ENCODE measurements at regions not wholly inside any gene's neighbourhood (a gene's known extent, or its start where the extent isn't known, plus 50 kb on each side); places are given as distances from the start of the nearest gene placed in this dataset.
A peak's percentile ranks its signal among the peaks of the same experiment; 100 is the strongest.
"Not testable (repeated sequence)": the region's sequence is repeated elsewhere in the genome, so short reads cannot be mapped to it uniquely, and the experiment has no call there.

- Histone ChIP-seq H3K79me2 (ENCODE audit: control insufficient read depth, insufficient read depth, low read length, unreplicated experiment) (no peaks in the 10 kb centered on the region), H3K36me3 (ENCODE audit: insufficient read depth, low read length) (no peaks in the 10 kb centered on the region), H3K27me3 (ENCODE audit: insufficient read depth, low read length) (no peaks in the 10 kb centered on the region), H3K27ac (ENCODE audit: low read depth, low read length) (no peak overlapping the region), H2AFZ (ENCODE audit: low read length, unreplicated experiment) (no peak overlapping the region), H3K4me3 (ENCODE audit: low read depth, low read length) (no peak overlapping the region), H3K4me1 (ENCODE audit: control insufficient read depth, insufficient read depth, low read length, unreplicated experiment) (peaks cover 13% of the 10 kb centered on the region)
Measured at GRCh38 chr5:56405116-56405908, 172.2 kb upstream of the ANKRD55 start.

GRCh38 chr5:56402266-56403220 is 169.4 kb upstream of the ANKRD55 start:
- Histone ChIP-seq H2AFZ (ENCODE audit: low read length, unreplicated experiment) (no peak overlapping the region), H3K27me3 (ENCODE audit: insufficient read depth, low read length) (no peaks in the 10 kb centered on the region), H3K4me3 (ENCODE audit: low read depth, low read length) (no peak overlapping the region), H3K27ac (ENCODE audit: low read depth, low read length) (no peak overlapping the region), H3K36me3 (ENCODE audit: insufficient read depth, low read length) (no peaks in the 10 kb centered on the region), H3K4me1 (ENCODE audit: control insufficient read depth, insufficient read depth, low read length, unreplicated experiment) (no peaks in the 10 kb centered on the region), H3K79me2 (ENCODE audit: control insufficient read depth, insufficient read depth, low read length, unreplicated experiment) (no peaks in the 10 kb centered on the region)

GRCh38 chr5:56397796-56398195 is 164.7 kb upstream of the ANKRD55 start:
- not testable (repeated sequence) for H3K27ac ChIP-seq (ENCODE audit: low read depth, low read length); H3K36me3 ChIP-seq (ENCODE audit: insufficient read depth, low read length); H3K4me3 ChIP-seq (ENCODE audit: low read depth, low read length); H3K79me2 ChIP-seq (ENCODE audit: control insufficient read depth, insufficient read depth, low read length, unreplicated experiment); H3K4me1 ChIP-seq (ENCODE audit: control insufficient read depth, insufficient read depth, low read length, unreplicated experiment); H3K27me3 ChIP-seq (ENCODE audit: insufficient read depth, low read length); H2AFZ ChIP-seq (ENCODE audit: low read length, unreplicated experiment)

- H3K27ac ChIP-seq (ENCODE audit: low read depth, low read length) = no peak overlapping the region
- no peaks in the 10 kb centered on the region for H3K36me3 ChIP-seq (ENCODE audit: insufficient read depth, low read length)
- no peaks in the 10 kb centered on the region for H3K27me3 ChIP-seq (ENCODE audit: insufficient read depth, low read length)
- H2AFZ ChIP-seq (ENCODE audit: low read length, unreplicated experiment) = no peak overlapping the region
- H3K4me3 ChIP-seq (ENCODE audit: low read depth, low read length) = no peak overlapping the region
- H3K4me1 ChIP-seq (ENCODE audit: control insufficient read depth, insufficient read depth, low read length, unreplicated experiment) = no peaks in the 10 kb centered on the region
- no peaks in the 10 kb centered on the region for H3K79me2 ChIP-seq (ENCODE audit: control insufficient read depth, insufficient read depth, low read length, unreplicated experiment)
Measured at GRCh38 chr5:56396634-56397033, 163.5 kb upstream of the ANKRD55 start.

- Histone ChIP-seq H3K36me3 (ENCODE audit: insufficient read depth, low read length) (no peaks in the 10 kb centered on the region), H3K27me3 (ENCODE audit: insufficient read depth, low read length) (peaks cover 6% of the 10 kb centered on the region; the same call in 1 of the 2 replicates), H2AFZ (ENCODE audit: low read length, unreplicated experiment) (no peak overlapping the region), H3K4me3 (ENCODE audit: low read depth, low read length) (no peak overlapping the region), H3K4me1 (ENCODE audit: control insufficient read depth, insufficient read depth, low read length, unreplicated experiment) (no peaks in the 10 kb centered on the region), H3K27ac (ENCODE audit: low read depth, low read length) (no peak overlapping the region), H3K79me2 (ENCODE audit: control insufficient read depth, insufficient read depth, low read length, unreplicated experiment) (no peaks in the 10 kb centered on the region)
Measured at GRCh38 chr5:56389261-56389660, 156.1 kb upstream of the ANKRD55 start.

GRCh38 chr5:56388229-56388985 is 155.3 kb upstream of the ANKRD55 start:
- peaks cover 6% of the 10 kb centered on the region; the same call in 1 of the 2 replicates for H3K27me3 ChIP-seq (ENCODE audit: insufficient read depth, low read length)
- H3K4me3 ChIP-seq (ENCODE audit: low read depth, low read length) = no peak overlapping the region
- no peaks in the 10 kb centered on the region for H3K4me1 ChIP-seq (ENCODE audit: control insufficient read depth, insufficient read depth, low read length, unreplicated experiment)
- no peaks in the 10 kb centered on the region for H3K79me2 ChIP-seq (ENCODE audit: control insufficient read depth, insufficient read depth, low read length, unreplicated experiment)
- no peak overlapping the region for H2AFZ ChIP-seq (ENCODE audit: low read length, unreplicated experiment)
- no peak overlapping the region for H3K27ac ChIP-seq (ENCODE audit: low read depth, low read length)
- no peaks in the 10 kb centered on the region for H3K36me3 ChIP-seq (ENCODE audit: insufficient read depth, low read length)

GRCh38 chr5:56386046-56386445 is 152.9 kb upstream of the ANKRD55 start:
- H3K79me2 ChIP-seq (ENCODE audit: control insufficient read depth, insufficient read depth, low read length, unreplicated experiment) = no peaks in the 10 kb centered on the region
- H3K27ac ChIP-seq (ENCODE audit: low read depth, low read length) = no peak overlapping the region
- H3K36me3 ChIP-seq (ENCODE audit: insufficient read depth, low read length) = no peaks in the 10 kb centered on the region
- no peak overlapping the region for H2AFZ ChIP-seq (ENCODE audit: low read length, unreplicated experiment)
- H3K27me3 ChIP-seq (ENCODE audit: insufficient read depth, low read length) = peaks cover 6% of the 10 kb centered on the region; the same call in 1 of the 2 replicates
- H3K4me1 ChIP-seq (ENCODE audit: control insufficient read depth, insufficient read depth, low read length, unreplicated experiment) = no peaks in the 10 kb centered on the region
- no peak overlapping the region for H3K4me3 ChIP-seq (ENCODE audit: low read depth, low read length)

- H3K79me2 ChIP-seq (ENCODE audit: control insufficient read depth, insufficient read depth, low read length, unreplicated experiment) = no peaks in the 10 kb centered on the region
Measured at GRCh38 chr5:56384186-56384585, 151.1 kb upstream of the ANKRD55 start.

GRCh38 chr5:56383761-56384160 is 150.6 kb upstream of the ANKRD55 start:
- Histone ChIP-seq H3K27me3 (ENCODE audit: insufficient read depth, low read length) (0 out of 2 replicates have a peak, but pooled peaks cover 3% of the 10 kb centered on the region), H2AFZ (ENCODE audit: low read length, unreplicated experiment) (peak overlapping the region; percentile 89), H3K4me1 (ENCODE audit: control insufficient read depth, insufficient read depth, low read length, unreplicated experiment) (no peaks in the 10 kb centered on the region), H3K36me3 (ENCODE audit: insufficient read depth, low read length) (no peaks in the 10 kb centered on the region), H3K27ac (ENCODE audit: low read depth, low read length) (no peak overlapping the region), H3K79me2 (ENCODE audit: control insufficient read depth, insufficient read depth, low read length, unreplicated experiment) (no peaks in the 10 kb centered on the region), H3K4me3 (ENCODE audit: low read depth, low read length) (peak overlapping the region; percentile 69)

More at GRCh38 chr5:56384186-56384585, 151.1 kb upstream of the ANKRD55 start:
- H3K36me3 ChIP-seq (ENCODE audit: insufficient read depth, low read length) = no peaks in the 10 kb centered on the region
- H3K27ac ChIP-seq (ENCODE audit: low read depth, low read length) = no peak overlapping the region
- H3K4me1 ChIP-seq (ENCODE audit: control insufficient read depth, insufficient read depth, low read length, unreplicated experiment) = no peaks in the 10 kb centered on the region
- peak overlapping the region; percentile 89 for H2AFZ ChIP-seq (ENCODE audit: low read length, unreplicated experiment)
- 0 out of 2 replicates have a peak, but pooled peaks cover 3% of the 10 kb centered on the region for H3K27me3 ChIP-seq (ENCODE audit: insufficient read depth, low read length)
- peak overlapping the region; percentile 69 for H3K4me3 ChIP-seq (ENCODE audit: low read depth, low read length)

GRCh38 chr5:56382896-56383295 is 149.8 kb upstream of the ANKRD55 start:
- H3K36me3 ChIP-seq (ENCODE audit: insufficient read depth, low read length) = no peaks in the 10 kb centered on the region

More at GRCh38 chr5:56382896-56383295, 149.8 kb upstream of the ANKRD55 start:
- no peaks in the 10 kb centered on the region for H3K4me1 ChIP-seq (ENCODE audit: control insufficient read depth, insufficient read depth, low read length, unreplicated experiment)
- no peak overlapping the region for H3K27ac ChIP-seq (ENCODE audit: low read depth, low read length)
- H3K27me3 ChIP-seq (ENCODE audit: insufficient read depth, low read length) = 0 out of 2 replicates have a peak, but pooled peaks cover 3% of the 10 kb centered on the region
- no peak overlapping the region for H3K4me3 ChIP-seq (ENCODE audit: low read depth, low read length)
- no peaks in the 10 kb centered on the region for H3K79me2 ChIP-seq (ENCODE audit: control insufficient read depth, insufficient read depth, low read length, unreplicated experiment)
- H2AFZ ChIP-seq (ENCODE audit: low read length, unreplicated experiment) = no peak overlapping the region
